OCI-LY7 (cell line): ENCODE measurements at regions not wholly inside any gene's neighbourhood (a gene's known extent, or its start where the extent isn't known, plus 50 kb on each side); places are given as distances from the start of the nearest gene placed in this dataset.
"Not testable (repeated sequence)": the region's sequence is repeated elsewhere in the genome, so short reads cannot be mapped to it uniquely, and the experiment has no call there.

Experiments
- EZH2phosphoT487 ChIP-seq: fragments of 200-600 bp; sonication (generic); IDR thresholded peaks from 2 replicates; pipeline ENCODE4 v1.6.1; 2018; ENCODE audit warnings: low read depth, borderline replicate concordance, mild to moderate bottlenecking, mixed run types, antibody characterized with exemption, low read length, moderate library complexity, mixed read lengths
- TF ChIP-seq, protein P1 (sequence below): fragments of 200-600 bp; sonication (generic); conservative IDR thresholded peaks from 2 replicates; pipeline ENCODE4 v1.5.1; 2014; ENCODE audit warnings: mild to moderate bottlenecking, antibody characterized with exemption, low read length, moderate library complexity, mixed read lengths

GRCh38 chr3:51606871-51607270, 64.2 kb upstream of the TEX264 start:
- TF ChIP-seq, protein P1, sequence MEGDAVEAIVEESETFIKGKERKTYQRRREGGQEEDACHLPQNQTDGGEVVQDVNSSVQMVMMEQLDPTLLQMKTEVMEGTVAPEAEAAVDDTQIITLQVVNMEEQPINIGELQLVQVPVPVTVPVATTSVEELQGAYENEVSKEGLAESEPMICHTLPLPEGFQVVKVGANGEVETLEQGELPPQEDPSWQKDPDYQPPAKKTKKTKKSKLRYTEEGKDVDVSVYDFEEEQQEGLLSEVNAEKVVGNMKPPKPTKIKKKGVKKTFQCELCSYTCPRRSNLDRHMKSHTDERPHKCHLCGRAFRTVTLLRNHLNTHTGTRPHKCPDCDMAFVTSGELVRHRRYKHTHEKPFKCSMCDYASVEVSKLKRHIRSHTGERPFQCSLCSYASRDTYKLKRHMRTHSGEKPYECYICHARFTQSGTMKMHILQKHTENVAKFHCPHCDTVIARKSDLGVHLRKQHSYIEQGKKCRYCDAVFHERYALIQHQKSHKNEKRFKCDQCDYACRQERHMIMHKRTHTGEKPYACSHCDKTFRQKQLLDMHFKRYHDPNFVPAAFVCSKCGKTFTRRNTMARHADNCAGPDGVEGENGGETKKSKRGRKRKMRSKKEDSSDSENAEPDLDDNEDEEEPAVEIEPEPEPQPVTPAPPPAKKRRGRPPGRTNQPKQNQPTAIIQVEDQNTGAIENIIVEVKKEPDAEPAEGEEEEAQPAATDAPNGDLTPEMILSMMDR, result not testable (repeated sequence)
- not testable (repeated sequence) for TF ChIP-seq EZH2phosphoT487
